ENCODE measurements at regions not wholly inside any gene's neighbourhood (a gene's known extent, or its start where the extent isn't known, plus 50 kb on each side); places are given as distances from the start of the nearest gene placed in this dataset.

DNA sequence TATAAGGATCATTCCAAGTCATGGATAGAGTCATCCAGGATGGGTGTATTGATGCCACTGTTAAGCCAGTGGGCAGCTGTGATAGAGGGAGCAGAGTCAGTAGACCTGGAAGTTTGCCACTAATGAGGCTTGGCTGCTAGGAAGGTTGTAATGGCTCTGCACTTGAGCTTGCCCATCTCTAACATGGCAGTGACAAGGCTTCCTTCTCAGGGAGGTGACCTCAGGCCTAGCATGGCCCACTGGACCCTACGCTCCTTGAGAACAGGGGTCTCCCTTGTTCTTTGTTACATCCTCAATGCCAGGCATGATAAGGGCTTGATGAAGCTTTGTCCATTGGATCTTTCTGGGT lies 155.1 kb downstream of the CD83 start:
- H3K9me3 ChIP-seq (ENCODE audit: control insufficient read depth, insufficient read depth, low read length), result no peaks in the 10 kb centered on the region
- 91% methylated on average over 1 of the region's 1 CpG for WGBS (ENCODE audit: insufficient coverage)
- H3K27ac ChIP-seq (ENCODE audit: low read depth, low read length), result no peak overlapping the region
- no peak for DNase-seq (ENCODE audit: low read depth in 4 of 6, low spot score in 6 of 6)
- no peak overlapping the region for H3K4me3 ChIP-seq (ENCODE audit: low read depth, low read length)
- H3K36me3 ChIP-seq (ENCODE audit: control insufficient read depth, insufficient read depth, low read length), result no peaks in the 10 kb centered on the region
- no peaks in the 10 kb centered on the region for H3K27me3 ChIP-seq (ENCODE audit: control insufficient read depth, insufficient read depth, low read length)
- H3K4me1 ChIP-seq (ENCODE audit: control insufficient read depth, insufficient read depth, low read length), result peaks cover 25% of the 10 kb centered on the region

- no peaks in the 10 kb centered on the region for H3K9me3 ChIP-seq (ENCODE audit: control insufficient read depth, insufficient read depth, low read length)
- peak in 2 of 6 donors; percentile 81 to 83 for DNase-seq (ENCODE audit: low read depth in 4 of 6, low spot score in 6 of 6)
- no peak overlapping the region for H3K27ac ChIP-seq (ENCODE audit: low read depth, low read length)
- H3K4me1 ChIP-seq (ENCODE audit: control insufficient read depth, insufficient read depth, low read length), result peaks cover 26% of the 10 kb centered on the region
- WGBS (ENCODE audit: insufficient coverage), result 29% methylated on average over 4 of the region's 8 CpGs
- H3K36me3 ChIP-seq (ENCODE audit: control insufficient read depth, insufficient read depth, low read length), result no peaks in the 10 kb centered on the region
- H3K4me3 ChIP-seq (ENCODE audit: low read depth, low read length), result no peak overlapping the region
- H3K27me3 ChIP-seq (ENCODE audit: control insufficient read depth, insufficient read depth, low read length), result no peaks in the 10 kb centered on the region
Observed at GRCh38 chr6:14273191-14273590, 155.6 kb downstream of the CD83 start.

- no peaks in the 10 kb centered on the region for H3K36me3 ChIP-seq (ENCODE audit: control insufficient read depth, insufficient read depth, low read length)
- no peaks in the 10 kb centered on the region for H3K9me3 ChIP-seq (ENCODE audit: control insufficient read depth, insufficient read depth, low read length)
- H3K4me3 ChIP-seq (ENCODE audit: low read depth, low read length), result no peak overlapping the region
- DNase-seq (ENCODE audit: low read depth in 4 of 6, low spot score in 6 of 6), result no peak
- WGBS (ENCODE audit: insufficient coverage), result 97% methylated on average over 6 of the region's 6 CpGs
- H3K4me1 ChIP-seq (ENCODE audit: control insufficient read depth, insufficient read depth, low read length), result peaks cover 31% of the 10 kb centered on the region
- H3K27ac ChIP-seq (ENCODE audit: low read depth, low read length), result no peak overlapping the region
- H3K27me3 ChIP-seq (ENCODE audit: control insufficient read depth, insufficient read depth, low read length), result no peaks in the 10 kb centered on the region
Observed at GRCh38 chr6:14274016-14274415, 156.4 kb downstream of the CD83 start.

DNA sequence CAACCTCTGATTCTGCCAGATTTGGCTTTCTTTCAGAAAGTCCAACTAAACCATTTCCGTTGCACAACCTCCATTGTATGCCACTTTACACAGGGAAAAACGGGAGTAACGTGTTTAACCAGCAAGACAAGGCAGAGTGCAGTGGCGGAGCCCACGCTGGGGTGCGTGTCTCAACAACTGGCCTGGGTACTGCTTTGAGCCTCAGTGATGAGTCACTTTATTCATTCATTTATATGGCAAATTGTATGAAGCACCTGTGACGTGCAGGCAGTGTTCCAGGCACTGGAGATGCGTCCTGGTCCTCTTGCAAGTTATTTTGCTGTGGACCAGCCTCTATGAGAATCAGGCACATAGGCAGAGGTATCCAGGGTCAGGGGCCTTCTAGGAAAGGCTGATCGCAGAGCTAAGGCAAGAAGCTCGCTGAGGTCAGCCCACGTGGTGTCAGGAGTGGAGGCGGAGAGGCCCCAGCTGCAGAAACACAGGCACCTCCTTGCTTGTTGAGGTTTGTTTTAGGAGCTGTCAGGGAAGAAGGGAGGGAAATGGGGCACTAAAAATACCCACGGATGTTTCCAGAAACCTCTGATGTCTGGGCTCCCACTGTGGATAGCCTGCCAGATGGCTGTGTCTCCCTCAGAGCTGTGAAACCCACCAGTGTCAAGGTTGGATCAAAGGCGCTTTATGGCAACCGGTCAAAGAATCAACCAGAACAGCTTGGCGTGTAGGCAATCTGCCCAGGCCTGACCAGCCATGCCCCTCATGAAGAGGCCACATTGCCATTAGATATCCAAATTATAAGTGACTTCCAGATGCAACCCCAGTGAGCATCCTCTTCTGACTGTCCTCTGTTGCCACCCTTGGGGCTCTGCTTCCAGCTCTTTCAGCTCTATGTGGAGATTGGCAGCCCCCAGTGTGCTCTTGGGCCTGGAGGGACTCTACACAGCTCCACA lies 157.2 kb downstream of the CD83 start:
- no peaks in the 10 kb centered on the region for H3K36me3 ChIP-seq (ENCODE audit: control insufficient read depth, insufficient read depth, low read length)
- H3K4me1 ChIP-seq (ENCODE audit: control insufficient read depth, insufficient read depth, low read length), result peaks cover 33% of the 10 kb centered on the region
- no peaks in the 10 kb centered on the region for H3K9me3 ChIP-seq (ENCODE audit: control insufficient read depth, insufficient read depth, low read length)
- no peak overlapping the region for H3K27ac ChIP-seq (ENCODE audit: low read depth, low read length)
- WGBS (ENCODE audit: insufficient coverage), result 73% methylated on average over 16 of the region's 16 CpGs
- no peaks in the 10 kb centered on the region for H3K27me3 ChIP-seq (ENCODE audit: control insufficient read depth, insufficient read depth, low read length)
- no peak overlapping the region for H3K4me3 ChIP-seq (ENCODE audit: low read depth, low read length)
- DNase-seq (ENCODE audit: low read depth in 4 of 6, low spot score in 6 of 6), result peak in 1 of 6 donors; percentile 49

DNA sequence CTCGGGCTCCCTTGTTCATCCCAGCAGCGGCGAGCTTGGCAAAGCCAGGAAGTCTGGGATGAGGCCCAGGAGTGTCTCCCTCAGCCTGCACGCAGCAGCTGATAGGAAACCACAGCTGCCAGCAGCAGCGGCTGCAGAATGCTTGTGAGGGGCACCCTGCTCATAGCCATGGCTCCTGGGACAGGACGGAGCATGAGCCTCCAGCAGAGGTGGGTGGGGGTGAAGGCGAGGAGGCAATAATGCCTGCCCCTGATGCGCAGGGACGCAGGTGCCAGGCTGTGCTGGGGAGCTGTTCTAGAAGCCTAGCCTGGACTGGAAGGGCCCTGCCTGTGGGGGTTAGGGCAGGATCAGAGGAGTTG lies 157.9 kb downstream of the CD83 start:
- DNase-seq (ENCODE audit: low read depth in 4 of 6, low spot score in 6 of 6), result peak in 2 of 6 donors; percentile 61 to 77
- no peaks in the 10 kb centered on the region for H3K27me3 ChIP-seq (ENCODE audit: control insufficient read depth, insufficient read depth, low read length)
- peaks cover 33% of the 10 kb centered on the region for H3K4me1 ChIP-seq (ENCODE audit: control insufficient read depth, insufficient read depth, low read length)
- no peaks in the 10 kb centered on the region for H3K36me3 ChIP-seq (ENCODE audit: control insufficient read depth, insufficient read depth, low read length)
- whole genome bisulfite sequencing (ENCODE audit: insufficient coverage), result 45% methylated on average over 9 of the region's 9 CpGs
- H3K27ac ChIP-seq (ENCODE audit: low read depth, low read length), result no peak overlapping the region
- H3K9me3 ChIP-seq (ENCODE audit: control insufficient read depth, insufficient read depth, low read length), result no peaks in the 10 kb centered on the region
- H3K4me3 ChIP-seq (ENCODE audit: low read depth, low read length), result no peak overlapping the region

DNA sequence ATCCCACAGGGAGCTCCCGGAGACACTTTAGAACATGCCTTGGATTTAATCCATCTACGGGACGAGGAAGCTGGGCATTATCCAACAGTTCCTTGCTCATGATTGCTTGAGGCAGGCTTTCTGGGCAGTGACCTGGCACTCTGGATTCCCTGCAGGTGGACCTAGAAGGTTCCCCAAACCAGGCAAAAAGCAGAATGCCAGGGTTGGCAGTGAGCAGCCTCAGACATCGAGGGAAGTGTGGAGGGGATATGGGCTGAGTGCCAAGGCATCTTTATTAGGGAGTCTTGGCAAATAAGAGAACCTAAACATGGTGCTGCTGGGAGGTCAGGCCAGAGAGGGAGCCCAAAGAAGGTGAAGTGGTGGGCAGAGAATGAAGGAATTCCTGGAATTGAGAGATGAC lies 158.5 kb downstream of the CD83 start:
- H3K27me3 ChIP-seq (ENCODE audit: control insufficient read depth, insufficient read depth, low read length), result no peaks in the 10 kb centered on the region
- H3K4me3 ChIP-seq (ENCODE audit: low read depth, low read length), result no peak overlapping the region
- H3K4me1 ChIP-seq (ENCODE audit: control insufficient read depth, insufficient read depth, low read length), result peaks cover 36% of the 10 kb centered on the region
- H3K9me3 ChIP-seq (ENCODE audit: control insufficient read depth, insufficient read depth, low read length), result no peaks in the 10 kb centered on the region
- no peaks in the 10 kb centered on the region for H3K36me3 ChIP-seq (ENCODE audit: control insufficient read depth, insufficient read depth, low read length)
- 49% methylated on average over 4 of the region's 4 CpGs for WGBS (ENCODE audit: insufficient coverage)
- H3K27ac ChIP-seq (ENCODE audit: low read depth, low read length), result no peak overlapping the region
- peak in 2 of 6 donors; percentile 56 to 58 for DNase-seq (ENCODE audit: low read depth in 4 of 6, low spot score in 6 of 6)

DNA sequence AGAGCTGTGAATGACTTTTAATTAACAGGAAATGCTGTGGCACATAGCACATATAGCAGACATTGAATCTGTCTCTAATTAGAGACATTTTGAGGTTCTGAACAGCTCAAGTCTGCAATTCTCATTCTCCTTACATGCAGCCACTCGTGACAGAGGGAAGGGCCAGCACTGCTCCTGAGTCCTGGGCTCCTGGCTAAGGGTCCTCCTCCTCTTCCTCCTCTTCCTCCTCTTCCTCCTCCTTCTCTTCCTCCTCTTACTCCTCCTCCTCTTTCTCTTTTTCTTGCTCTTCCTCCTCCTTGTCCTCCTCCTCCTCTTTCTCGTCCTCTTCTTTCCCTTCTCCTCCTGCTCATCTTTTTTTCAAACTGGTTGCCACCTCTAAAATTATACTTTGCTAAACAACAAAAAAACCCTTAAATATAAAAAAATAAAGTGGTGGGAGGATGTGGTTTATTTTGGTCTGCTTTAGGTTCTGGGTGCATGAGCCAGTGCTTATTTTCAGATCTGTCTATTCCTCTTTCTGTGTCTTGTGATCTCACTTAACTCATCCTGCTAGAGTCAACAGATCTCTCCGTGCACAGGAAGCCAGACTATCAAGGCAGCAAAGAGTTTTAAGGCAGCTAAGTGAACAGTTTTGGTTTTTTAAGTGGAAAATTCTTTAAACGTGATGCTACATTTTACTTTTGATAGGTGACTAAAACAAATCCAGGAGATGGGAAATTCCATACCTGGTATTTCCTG lies 159.3 kb downstream of the CD83 start:
- H3K36me3 ChIP-seq (ENCODE audit: control insufficient read depth, insufficient read depth, low read length), result no peaks in the 10 kb centered on the region
- H3K27ac ChIP-seq (ENCODE audit: low read depth, low read length), result peak overlapping the region; percentile 29
- no peaks in the 10 kb centered on the region for H3K27me3 ChIP-seq (ENCODE audit: control insufficient read depth, insufficient read depth, low read length)
- no peaks in the 10 kb centered on the region for H3K9me3 ChIP-seq (ENCODE audit: control insufficient read depth, insufficient read depth, low read length)
- DNase-seq (ENCODE audit: low read depth in 4 of 6, low spot score in 6 of 6), result peak in 2 of 6 donors; percentile 41 to 56
- 71% methylated on average over 2 of the region's 4 CpGs for WGBS (ENCODE audit: insufficient coverage)
- no peak overlapping the region for H3K4me3 ChIP-seq (ENCODE audit: low read depth, low read length)
- H3K4me1 ChIP-seq (ENCODE audit: control insufficient read depth, insufficient read depth, low read length), result peaks cover 38% of the 10 kb centered on the region

DNA sequence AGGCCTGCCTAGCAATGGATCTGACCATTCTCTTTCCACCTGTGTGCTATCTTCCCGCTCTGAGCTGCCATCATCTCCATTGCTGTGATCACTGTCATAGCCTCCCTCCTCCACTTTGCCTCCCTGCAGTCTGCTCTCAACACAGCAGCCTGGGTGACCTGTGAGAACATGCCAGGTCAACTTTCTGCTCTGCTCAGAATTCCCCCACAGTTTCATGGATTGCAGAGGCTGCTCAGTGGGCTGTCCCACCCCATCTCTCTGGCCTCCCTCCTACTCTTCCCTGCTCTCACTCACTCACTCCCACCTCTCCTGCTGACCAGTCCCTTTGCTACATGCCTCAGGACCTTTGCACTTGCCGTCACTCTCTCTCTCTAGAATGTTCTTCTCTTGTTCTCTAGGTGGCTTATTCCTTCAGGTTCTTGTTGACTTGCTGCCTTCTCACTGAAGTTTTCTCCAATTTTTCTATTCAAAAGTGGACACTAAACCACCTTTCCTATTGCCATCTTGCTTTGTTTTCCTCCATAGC lies 159.9 kb downstream of the CD83 start:
- H3K9me3 ChIP-seq (ENCODE audit: control insufficient read depth, insufficient read depth, low read length), result no peaks in the 10 kb centered on the region
- no peak for DNase-seq (ENCODE audit: low read depth in 4 of 6, low spot score in 6 of 6)
- H3K27me3 ChIP-seq (ENCODE audit: control insufficient read depth, insufficient read depth, low read length), result no peaks in the 10 kb centered on the region
- H3K4me3 ChIP-seq (ENCODE audit: low read depth, low read length), result no peak overlapping the region
- WGBS (ENCODE audit: insufficient coverage), result 100% methylated on average over 2 of the region's 2 CpGs
- H3K27ac ChIP-seq (ENCODE audit: low read depth, low read length), result peak overlapping the region; percentile 11
- peaks cover 44% of the 10 kb centered on the region for H3K4me1 ChIP-seq (ENCODE audit: control insufficient read depth, insufficient read depth, low read length)
- H3K36me3 ChIP-seq (ENCODE audit: control insufficient read depth, insufficient read depth, low read length), result no peaks in the 10 kb centered on the region

GRCh38 chr6:14278006-14278405 lies 160.4 kb downstream of the CD83 start:
- DNase-seq (ENCODE audit: low read depth in 4 of 6, low spot score in 6 of 6), result no peak
- H3K4me1 ChIP-seq (ENCODE audit: control insufficient read depth, insufficient read depth, low read length), result peaks cover 48% of the 10 kb centered on the region
- no peaks in the 10 kb centered on the region for H3K9me3 ChIP-seq (ENCODE audit: control insufficient read depth, insufficient read depth, low read length)
- no peak overlapping the region for H3K27ac ChIP-seq (ENCODE audit: low read depth, low read length)
- H3K4me3 ChIP-seq (ENCODE audit: low read depth, low read length), result no peak overlapping the region
- H3K36me3 ChIP-seq (ENCODE audit: control insufficient read depth, insufficient read depth, low read length), result no peaks in the 10 kb centered on the region
- no peaks in the 10 kb centered on the region for H3K27me3 ChIP-seq (ENCODE audit: control insufficient read depth, insufficient read depth, low read length)
- WGBS (ENCODE audit: insufficient coverage), result 78% methylated on average over 1 of the region's 5 CpGs
